ENCODE measurements at regions not wholly inside any gene's neighbourhood (a gene's known extent, or its start where the extent isn't known, plus 50 kb on each side); places are given as distances from the start of the nearest gene placed in this dataset.

GRCh38 chr6:90448836-90449235 lies 138.0 kb downstream of the MAP3K7 start:
- Histone ChIP-seq H3K4me3 (replicated peaks in 1 of 3; ENCODE audit: low read depth in 2 of 3, low read length in 3 of 3) (no peak overlapping the region), H3K27me3 (ENCODE audit: control insufficient read depth in 2 of 2, insufficient read depth in 2 of 2, low read length in 2 of 2) (no peaks in the 10 kb centered on the region), H2AFZ (ENCODE audit: insufficient read depth, low read depth, low read length, poor library complexity, severe bottlenecking) (no peak overlapping the region), H4K20me1 (ENCODE audit: insufficient read depth, low read length) (no peaks in the 10 kb centered on the region), H3K36me3 (replicated peaks in 1 of 2; ENCODE audit: control insufficient read depth in 1 of 2, insufficient read depth in 2 of 2, low read length in 2 of 2) (no peaks in the 10 kb centered on the region), H3K4me2 (replicated peaks; ENCODE audit: extremely low read depth, low read length, poor library complexity, severe bottlenecking) (no peak overlapping the region), H3K9ac (ENCODE audit: insufficient read depth, low read length, poor library complexity, severe bottlenecking) (no peak overlapping the region), H3K9me3 (replicated peaks in 1 of 2; ENCODE audit: control insufficient read depth in 1 of 2, insufficient read depth in 1 of 2, low read length in 2 of 2) (no peaks in the 10 kb centered on the region), H3K79me2 (ENCODE audit: insufficient read depth, low read length) (no peaks in the 10 kb centered on the region), H3K4me1 (ENCODE audit: control insufficient read depth in 1 of 2, insufficient read depth in 2 of 2, low read length in 2 of 2) (no peaks in the 10 kb centered on the region), H3K27ac (ENCODE audit: low read depth in 1 of 2, low read length in 2 of 2) (no peak overlapping the region)
- no peaks in the 10 kb centered on the region for H3K4me1 Mint-ChIP-seq
- intact Hi-C loops (cut with micrococcal nuclease), result no loop called here
- peaks cover 0 to 5% (median 1%) of the 10 kb centered on the region in 3 donors for H3K27me3 Mint-ChIP-seq (ENCODE audit: low read depth in 3 of 3)
- H3K36me3 Mint-ChIP-seq, result no peaks in the 10 kb centered on the region
- H3K9me3 Mint-ChIP-seq, result peaks cover 0 to 2% (median 0%) of the 10 kb centered on the region in 7 donors
- TF ChIP-seq CTCF (IDR thresholded peaks at IDR 0.05), result no peak
- DNase-seq, result no peak
- no peak overlapping the region for H3K4me3 Mint-ChIP-seq
- no CpG with 5 or more reads among the region's 5 CpGs for WGBS (ENCODE audit: insufficient coverage)
- H3K27ac Mint-ChIP-seq, result no peak overlapping the region

DNA sequence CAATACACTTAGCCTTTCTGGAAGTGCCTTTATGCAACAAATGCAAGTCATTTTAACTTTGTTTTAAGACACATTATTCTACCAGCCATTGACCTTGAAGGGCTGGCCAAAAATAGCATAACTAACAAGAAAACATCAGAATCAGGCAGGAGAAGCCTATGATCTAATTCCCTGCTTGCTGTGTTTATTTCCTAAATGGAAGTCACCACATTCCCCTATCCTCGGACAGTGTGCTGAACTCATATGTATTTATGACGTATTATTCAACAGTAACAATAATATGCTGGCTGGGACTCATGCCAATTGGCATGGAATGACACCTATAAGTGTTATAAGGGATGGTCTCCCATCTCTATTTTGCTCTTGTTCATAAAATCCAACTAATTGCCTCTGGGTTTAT lies 140.7 kb downstream of the MAP3K7 start:
- Histone ChIP-seq H3K9ac (ENCODE audit: insufficient read depth, low read length, poor library complexity, severe bottlenecking) (no peak overlapping the region), H3K79me2 (ENCODE audit: insufficient read depth, low read length) (no peaks in the 10 kb centered on the region), H3K27me3 (ENCODE audit: control insufficient read depth in 2 of 2, insufficient read depth in 2 of 2, low read length in 2 of 2) (no peaks in the 10 kb centered on the region), H3K4me2 (replicated peaks; ENCODE audit: extremely low read depth, low read length, poor library complexity, severe bottlenecking) (no peak overlapping the region), H2AFZ (ENCODE audit: insufficient read depth, low read depth, low read length, poor library complexity, severe bottlenecking) (no peak overlapping the region), H3K36me3 (replicated peaks in 1 of 2; ENCODE audit: control insufficient read depth in 1 of 2, insufficient read depth in 2 of 2, low read length in 2 of 2) (no peaks in the 10 kb centered on the region), H4K20me1 (ENCODE audit: insufficient read depth, low read length) (no peaks in the 10 kb centered on the region), H3K4me1 (ENCODE audit: control insufficient read depth in 1 of 2, insufficient read depth in 2 of 2, low read length in 2 of 2) (no peaks in the 10 kb centered on the region), H3K27ac (ENCODE audit: low read depth in 1 of 2, low read length in 2 of 2) (no peak overlapping the region), H3K4me3 (replicated peaks in 1 of 3; ENCODE audit: low read depth in 2 of 3, low read length in 3 of 3) (no peak overlapping the region), H3K9me3 (replicated peaks in 1 of 2; ENCODE audit: control insufficient read depth in 1 of 2, insufficient read depth in 1 of 2, low read length in 2 of 2) (no peaks in the 10 kb centered on the region)
- WGBS (ENCODE audit: insufficient coverage), result no CpG with 5 or more reads among the region's 2 CpGs
- no peak for DNase-seq
- Mint-ChIP-seq H3K9me3 (peaks cover 0 to 2% (median 0%) of the 10 kb centered on the region in 7 donors), H3K27me3 (ENCODE audit: low read depth in 3 of 3) (peaks cover 0 to 7% (median 1%) of the 10 kb centered on the region in 3 donors), H3K27ac (no peak overlapping the region), H3K4me3 (no peak overlapping the region), H3K36me3 (no peaks in the 10 kb centered on the region), H3K4me1 (no peaks in the 10 kb centered on the region)
- no peak for TF ChIP-seq CTCF (IDR thresholded peaks at IDR 0.05)
- intact Hi-C loops (cut with micrococcal nuclease), result no loop called here

All from CD14-positive monocyte (primary cell).